ENCODE measurements at regions not wholly inside any gene's neighbourhood (a gene's known extent, or its start where the extent isn't known, plus 50 kb on each side); places are given as distances from the start of the nearest gene placed in this dataset.

DNA sequence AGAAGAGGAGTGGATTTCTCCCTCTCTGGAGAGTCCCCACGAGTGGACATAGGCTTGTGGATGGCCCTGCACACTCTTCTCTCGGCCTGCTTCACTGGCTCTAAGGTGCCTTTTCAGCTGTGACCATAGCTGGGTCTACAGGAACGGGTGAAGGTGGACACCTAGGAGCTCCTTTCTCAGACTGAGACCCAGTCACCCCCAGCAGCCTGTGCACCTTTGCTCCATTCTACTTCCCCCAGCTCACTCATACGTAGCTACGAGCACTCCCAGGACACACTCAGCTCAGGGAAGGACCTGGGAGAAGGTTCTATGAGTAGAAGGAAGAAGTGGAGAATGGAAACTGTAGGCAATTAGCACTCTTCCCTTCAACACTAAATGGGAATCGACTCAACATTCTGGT is 272.0 kb upstream of the KLF6 start:
- DNase-seq (ENCODE audit: low spot score), result no peak

- DNase-seq (ENCODE audit: low spot score), result no peak
These were observed 269.8 kb upstream of the KLF6 start for GRCh38 chr10:4054656-4055435.

DNA sequence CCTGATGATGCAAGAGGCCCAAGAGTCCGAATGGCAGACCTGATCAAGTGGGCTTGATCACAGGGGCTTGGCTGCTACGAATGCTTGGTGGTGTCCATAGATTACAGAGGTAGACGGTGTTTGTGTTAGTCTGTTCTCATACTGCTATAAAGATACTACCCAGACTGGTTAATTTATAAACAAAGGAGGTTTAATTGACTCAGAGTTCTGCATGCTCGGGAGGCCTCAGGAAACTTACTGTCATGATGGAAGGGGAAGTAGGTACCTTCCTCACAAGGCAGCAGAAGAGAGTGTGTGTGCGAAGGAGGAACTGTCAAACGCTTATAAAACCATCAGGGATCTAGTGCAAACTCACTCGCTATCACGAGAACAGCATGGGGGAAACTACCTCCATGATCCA is 268.9 kb upstream of the KLF6 start:
- no peak for DNase-seq (ENCODE audit: low spot score)

DNA sequence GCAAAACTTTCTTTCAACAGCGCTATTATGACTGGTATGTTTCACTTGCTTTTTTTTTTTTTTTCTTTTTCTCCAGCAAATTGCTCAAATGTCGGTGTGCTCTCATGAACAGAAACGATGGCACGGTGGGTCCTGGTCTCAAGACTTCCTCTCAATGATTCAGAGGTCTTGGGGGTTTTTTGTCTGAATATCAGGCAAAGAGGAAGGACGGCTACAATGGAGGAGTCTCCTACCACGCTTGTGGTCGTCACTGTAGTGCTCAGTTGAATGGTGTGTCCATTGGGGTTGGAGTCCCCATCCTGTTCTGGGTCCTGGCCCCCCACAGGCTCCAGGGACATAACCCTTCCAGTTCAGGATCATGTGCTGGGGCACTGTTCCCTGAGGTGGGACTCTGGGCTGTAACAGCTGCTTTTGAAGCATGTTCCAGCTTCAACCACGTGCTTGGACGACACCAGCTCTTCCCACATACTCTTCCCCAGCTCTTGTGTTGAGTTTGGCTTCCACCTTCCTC is 266.7 kb upstream of the KLF6 start:
- no peak for DNase-seq (ENCODE audit: low spot score)

- no peak for DNase-seq (ENCODE audit: low spot score)
These were observed 266.1 kb upstream of the KLF6 start for GRCh38 chr10:4051011-4051640.

GRCh38 chr10:4050061-4050460 is 265.1 kb upstream of the KLF6 start:
- DNase-seq (ENCODE audit: low spot score), result no peak

- no peak for DNase-seq (ENCODE audit: low spot score)
These were observed 264.3 kb upstream of the KLF6 start for GRCh38 chr10:4049348-4049747.

GRCh38 chr10:4048236-4048864 is 263.3 kb upstream of the KLF6 start:
- no peak for DNase-seq (ENCODE audit: low spot score)

GRCh38 chr10:4046712-4047354 is 261.8 kb upstream of the KLF6 start:
- DNase-seq (ENCODE audit: low spot score), result no peak

DNA sequence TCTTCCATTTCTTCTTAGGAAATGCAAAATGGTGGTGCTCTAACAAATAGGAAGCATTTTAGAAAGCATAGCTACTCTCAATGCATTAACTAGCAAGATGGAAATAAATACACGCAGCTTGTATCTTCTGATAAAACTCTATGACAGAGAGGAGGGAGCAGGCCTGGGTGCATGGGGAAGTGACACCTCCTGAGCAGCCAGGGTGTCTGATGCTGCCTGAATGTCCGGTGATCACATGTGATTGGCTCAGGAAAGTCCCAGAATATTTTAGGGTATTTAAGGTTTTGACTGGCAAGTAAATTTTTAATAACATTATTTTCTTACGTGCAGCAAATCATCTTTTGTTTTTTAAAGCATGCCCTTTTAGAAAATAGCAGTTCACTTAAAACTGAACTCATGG is 261.0 kb upstream of the KLF6 start:
- no peak for DNase-seq (ENCODE audit: low spot score)

DNA sequence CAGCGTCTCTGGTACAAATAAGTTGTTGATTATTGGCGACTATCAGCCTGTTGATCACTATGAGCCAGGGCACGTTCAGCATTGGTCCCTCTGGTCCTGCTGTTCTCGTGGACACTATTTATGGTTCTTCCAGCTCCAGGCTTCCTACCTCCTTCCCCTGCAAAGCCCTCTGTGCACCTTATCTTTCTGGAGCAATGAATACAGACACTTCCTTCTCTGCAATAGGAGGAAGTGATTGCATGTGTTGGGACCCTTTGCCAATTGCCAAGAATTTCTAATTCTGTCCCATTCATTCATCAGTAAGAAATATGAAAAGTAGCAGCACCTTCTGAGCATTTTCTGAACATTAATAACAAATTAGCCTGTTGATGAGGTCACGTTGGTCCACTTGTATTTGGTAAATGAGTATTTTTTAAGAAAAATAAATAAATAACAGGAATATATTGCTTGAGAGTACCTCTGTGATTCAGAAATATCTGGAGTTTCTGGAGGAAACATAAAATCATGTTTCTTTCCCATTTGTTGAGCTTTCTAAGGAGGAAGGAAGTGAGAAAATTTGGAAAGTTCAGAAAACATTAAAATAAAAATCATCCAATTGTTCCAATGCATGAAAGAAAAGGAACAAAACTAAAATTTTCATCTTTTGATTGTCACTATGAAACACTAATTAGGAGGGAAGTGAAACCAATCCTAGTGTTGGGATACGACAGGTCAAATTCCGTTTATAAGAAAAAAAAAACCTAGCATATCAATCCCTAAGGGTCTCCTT is 259.1 kb upstream of the KLF6 start:
- no peak for DNase-seq (ENCODE audit: low spot score)

- no peak for DNase-seq (ENCODE audit: low spot score)
These were observed 256.6 kb upstream of the KLF6 start for GRCh38 chr10:4041635-4042034.

DNA sequence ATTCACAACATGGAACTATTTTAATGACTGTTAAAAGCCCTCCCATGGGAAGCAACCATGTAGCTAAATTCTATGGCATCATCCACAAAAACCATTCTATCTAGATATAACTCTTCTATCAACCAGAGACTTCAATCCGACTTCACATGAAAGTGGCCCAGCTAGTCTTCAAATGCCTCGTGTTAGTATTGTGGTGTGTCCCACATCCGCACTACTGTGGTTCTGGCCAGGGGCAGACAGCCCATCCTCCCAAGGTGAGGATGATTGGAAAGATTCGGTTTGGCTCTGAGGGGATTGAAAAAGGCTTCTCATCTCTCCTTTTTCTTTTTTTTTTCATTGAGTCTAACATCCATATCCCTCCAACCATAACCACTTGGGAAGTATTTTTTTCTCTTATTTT is 253.0 kb upstream of the KLF6 start:
- DNase-seq (ENCODE audit: low spot score), result no peak

DNA sequence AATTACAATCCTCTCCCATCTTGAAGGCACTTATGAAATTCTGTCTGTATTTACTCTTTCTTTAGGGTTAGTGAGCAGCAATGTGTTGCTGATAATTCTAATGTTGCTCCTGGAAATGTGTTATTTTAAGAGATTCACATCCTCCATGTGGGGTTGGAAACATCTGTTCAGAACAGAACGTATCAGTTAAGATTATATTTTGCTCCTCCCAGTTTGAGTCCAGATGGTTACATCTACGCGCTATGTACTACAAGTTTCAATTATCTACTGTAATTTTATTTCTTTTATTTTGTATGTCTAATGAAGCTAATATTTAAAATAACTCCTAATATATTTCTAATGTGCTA is 250.6 kb upstream of the KLF6 start:
- DNase-seq (ENCODE audit: low spot score), result no peak

DNA sequence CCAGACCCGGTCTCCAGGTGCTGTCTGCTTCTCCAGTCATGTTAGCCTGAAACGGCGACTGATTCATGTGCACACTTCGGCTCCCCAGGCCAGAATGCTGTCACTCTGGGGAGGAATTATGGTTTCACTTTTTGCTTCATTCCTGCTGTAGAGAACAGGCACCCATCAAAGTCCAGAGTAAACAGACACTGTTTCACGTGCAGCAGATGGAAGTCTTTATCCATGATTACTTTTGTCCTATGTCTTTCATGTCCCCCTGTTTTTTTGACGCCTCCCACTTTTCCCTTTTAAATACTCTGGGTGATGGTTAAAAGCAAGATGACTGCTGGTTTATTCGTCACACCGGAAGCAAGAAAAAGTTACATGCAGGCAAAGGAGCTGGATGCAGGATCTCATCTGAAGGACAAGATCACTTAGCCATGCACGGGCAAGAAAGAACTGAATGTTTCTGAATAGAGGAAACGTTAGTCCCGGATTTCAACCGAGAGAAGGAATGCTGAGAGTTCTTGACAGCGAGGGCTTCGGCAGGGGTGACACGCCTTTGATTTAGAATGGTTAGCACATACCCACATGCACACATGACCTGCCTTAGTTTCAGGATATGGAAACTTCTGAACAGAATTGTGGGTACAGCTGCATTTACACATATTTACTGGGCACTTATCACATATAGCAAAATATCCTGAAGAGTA is 250.0 kb upstream of the KLF6 start:
- DNase-seq (ENCODE audit: low spot score), result no peak

DNA sequence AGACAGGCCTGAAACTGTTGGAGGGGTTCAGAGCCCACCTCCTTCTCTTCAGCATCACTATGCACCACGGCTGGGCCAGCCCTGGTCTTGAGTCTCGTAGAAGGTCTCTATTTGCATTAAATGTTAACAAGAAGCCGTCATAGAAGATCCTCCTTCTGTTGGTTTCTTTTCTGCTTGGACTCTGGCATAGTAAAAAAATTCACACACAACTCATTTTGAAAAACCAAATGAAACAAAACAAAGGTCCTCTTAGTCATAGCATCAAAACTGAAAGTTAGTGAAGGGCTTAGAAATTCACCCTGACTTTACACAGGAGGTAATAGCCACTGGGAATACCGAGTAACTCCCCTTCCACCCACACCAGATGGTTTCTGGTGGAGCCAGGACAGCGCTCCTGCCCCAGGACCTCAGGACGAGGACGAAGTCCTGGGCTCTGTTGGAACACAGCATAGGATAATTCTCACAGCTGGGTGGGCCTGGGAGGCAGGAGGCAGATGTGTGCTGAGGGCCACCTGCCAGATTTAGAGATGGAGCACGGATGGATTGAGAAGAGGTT is 248.4 kb upstream of the KLF6 start:
- no peak for DNase-seq (ENCODE audit: low spot score)

DNA sequence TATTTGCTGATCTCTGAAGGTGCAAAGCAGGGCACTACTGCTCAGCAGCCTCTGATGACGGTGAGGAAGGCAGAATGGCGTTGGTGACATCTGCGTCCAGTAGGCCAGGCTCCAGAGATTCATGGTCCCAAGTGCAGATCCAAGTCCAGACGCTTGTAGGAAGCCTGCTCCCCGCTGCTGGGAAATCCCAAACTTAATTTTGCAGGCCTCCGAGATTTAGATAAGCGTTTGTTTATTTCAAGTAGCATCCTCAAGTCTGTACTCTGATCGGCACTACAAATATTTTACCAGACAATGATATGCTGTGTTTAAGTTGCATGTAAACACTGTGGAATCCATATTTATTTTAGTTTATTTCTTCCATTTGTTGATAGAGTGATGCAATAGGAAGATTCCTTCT is 244.9 kb upstream of the KLF6 start:
- DNase-seq (ENCODE audit: low spot score), result no peak

- no peak for DNase-seq (ENCODE audit: low spot score)
These were observed 244.0 kb upstream of the KLF6 start for GRCh38 chr10:4028854-4029583.

GRCh38 chr10:4028027-4028471 is 243.0 kb upstream of the KLF6 start:
- no peak for DNase-seq (ENCODE audit: low spot score)

DNA sequence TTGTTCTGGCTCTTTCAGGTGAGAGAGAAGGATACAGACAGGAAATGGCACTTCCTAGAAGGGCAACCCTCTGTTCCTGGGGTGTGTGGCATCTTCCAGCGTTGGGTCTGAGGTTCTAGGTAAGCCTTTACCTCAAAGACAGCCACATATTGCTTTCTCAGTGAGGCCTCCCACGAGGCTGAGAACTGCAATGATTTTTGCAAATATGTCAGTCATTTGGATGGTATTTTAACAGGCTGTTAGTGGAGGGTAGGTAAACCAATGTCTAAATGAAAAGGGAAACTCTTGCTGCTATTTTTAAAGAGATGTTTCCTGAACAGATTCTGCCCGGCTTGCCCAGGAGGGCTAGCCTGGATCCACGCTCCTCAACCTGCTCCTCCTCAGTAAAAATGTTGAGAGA is 240.3 kb upstream of the KLF6 start:
- DNase-seq (ENCODE audit: low spot score), result no peak

Data from H4 (cell line).